Kidney (tissue), 13 donors: ENCODE measurements at regions not wholly inside any gene's neighbourhood (a gene's known extent, or its start where the extent isn't known, plus 50 kb on each side); places are given as distances from the start of the nearest gene placed in this dataset.

Experiments used
- DNase-seq, 5 donors: peaks; one replicate each; pipeline ENCODE4 v3.0.0-alpha.2; 2013 to 2020
- FAIRE-seq: peaks from 2 replicates; lab custom pipeline; 2012; peaks lifted over from hg19 to GRCh38; lab: Jason Lieb, UNC
- H3K27ac ChIP-seq, 2 donors: one replicate each; pipeline ENCODE4 v1.7.0; 2013; ENCODE audit warnings: low read depth in 2 of 2, low read length in 2 of 2, inconsistent platforms in 1 of 2
- H3K27me3 ChIP-seq: one replicate; pipeline ENCODE4 v1.7.1; 2013; ENCODE audit warnings: low read length, inconsistent platforms; ENCODE audit not compliant: control insufficient read depth, insufficient read depth
- H3K36me3 ChIP-seq, 3 donors: one replicate each; pipeline versions ENCODE4 v1.7.0 to v1.7.1; 2013; ENCODE audit warnings: low read length in 3 of 3, control low read depth in 1 of 3, inconsistent platforms in 1 of 3; ENCODE audit not compliant: insufficient read depth in 3 of 3, control insufficient read depth in 2 of 3
- H3K4me1 ChIP-seq, 3 donors: one replicate each; pipeline versions ENCODE4 v1.7.0 to v1.7.1; 2013; ENCODE audit warnings: low read length in 3 of 3, inconsistent platforms in 1 of 3, low read depth in 1 of 3; ENCODE audit not compliant: control insufficient read depth in 2 of 3, insufficient read depth in 2 of 3
- H3K4me3 ChIP-seq, 3 donors: one replicate each; pipeline versions ENCODE4 v1.7.0 to v1.8.1; 2013; ENCODE audit warnings: low read length in 3 of 3, control low read depth in 1 of 3, inconsistent platforms in 1 of 3
- H3K9ac ChIP-seq, 3 donors: one replicate each; pipeline versions ENCODE4 v1.7.0 to v1.7.1; 2013; ENCODE audit warnings: low read length in 3 of 3, control low read depth in 1 of 3, inconsistent platforms in 1 of 3
- H3K9me3 ChIP-seq, 3 donors: one replicate each; pipeline versions ENCODE4 v1.7.0 to v1.7.1; 2013; ENCODE audit warnings: low read length in 3 of 3, control low read depth in 1 of 3, inconsistent platforms in 1 of 3; ENCODE audit not compliant: control insufficient read depth in 2 of 3, insufficient read depth in 1 of 3
- intact Hi-C: fragments of 100-400 bp; cut with DNase I; formaldehyde crosslinking; loops from one replicate; pipeline ENCODE4 v1.11.1; 2022
- TF ChIP-seq, protein P1 (sequence below): IDR thresholded peaks from 3 replicates; pipeline ENCODE4 v1.5.1; 2012; ENCODE audit warnings: mild to moderate bottlenecking, moderate library complexity, borderline replicate concordance; ENCODE audit not compliant: insufficient read depth; ENCODE audit errors: extremely low read depth
- donor health status: control.
- donor health status: control.
- donor health status: control.
- donor health status: control.
- donor health status: control.
- donor health status: DM: yes; HTN: yes; CAD: no.
- donor health status: Normal renal cell carcinoma (clear cell type).

GRCh38 chr11:92137747-92138146, 86.9 kb upstream of the FAT3 start:
- Histone ChIP-seq H3K36me3 (no peaks in the 10 kb centered on the region), H3K4me3 (no peak overlapping the region), H3K4me1 (no peaks in the 10 kb centered on the region), H3K9me3 (no peaks in the 10 kb centered on the region), H3K27ac (no peak overlapping the region), H3K9ac (no peak overlapping the region), H3K27me3 (no peaks in the 10 kb centered on the region)
- FAIRE-seq: no peak
- no peak for DNase-seq
- TF ChIP-seq, protein P1, sequence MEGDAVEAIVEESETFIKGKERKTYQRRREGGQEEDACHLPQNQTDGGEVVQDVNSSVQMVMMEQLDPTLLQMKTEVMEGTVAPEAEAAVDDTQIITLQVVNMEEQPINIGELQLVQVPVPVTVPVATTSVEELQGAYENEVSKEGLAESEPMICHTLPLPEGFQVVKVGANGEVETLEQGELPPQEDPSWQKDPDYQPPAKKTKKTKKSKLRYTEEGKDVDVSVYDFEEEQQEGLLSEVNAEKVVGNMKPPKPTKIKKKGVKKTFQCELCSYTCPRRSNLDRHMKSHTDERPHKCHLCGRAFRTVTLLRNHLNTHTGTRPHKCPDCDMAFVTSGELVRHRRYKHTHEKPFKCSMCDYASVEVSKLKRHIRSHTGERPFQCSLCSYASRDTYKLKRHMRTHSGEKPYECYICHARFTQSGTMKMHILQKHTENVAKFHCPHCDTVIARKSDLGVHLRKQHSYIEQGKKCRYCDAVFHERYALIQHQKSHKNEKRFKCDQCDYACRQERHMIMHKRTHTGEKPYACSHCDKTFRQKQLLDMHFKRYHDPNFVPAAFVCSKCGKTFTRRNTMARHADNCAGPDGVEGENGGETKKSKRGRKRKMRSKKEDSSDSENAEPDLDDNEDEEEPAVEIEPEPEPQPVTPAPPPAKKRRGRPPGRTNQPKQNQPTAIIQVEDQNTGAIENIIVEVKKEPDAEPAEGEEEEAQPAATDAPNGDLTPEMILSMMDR: no peak
- intact Hi-C loops: no loop called here

DNA sequence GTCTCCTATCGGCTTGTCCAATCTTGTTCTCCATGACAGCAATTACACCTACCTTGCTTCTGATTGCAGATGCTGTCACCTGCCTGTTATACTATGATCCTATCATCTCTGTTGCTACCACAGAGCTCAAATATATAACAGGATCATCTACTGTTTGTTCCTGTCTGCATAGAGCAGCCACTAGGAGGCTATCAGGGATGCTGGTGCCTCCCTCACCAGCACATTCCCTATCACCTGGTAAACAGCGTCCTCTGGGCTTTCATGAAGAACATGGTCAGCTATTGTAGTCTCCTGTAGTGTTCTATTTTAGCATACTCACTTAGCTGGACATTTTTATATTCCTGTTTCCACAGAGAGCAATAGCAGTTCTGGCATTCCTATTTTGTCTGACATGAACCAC, 87.8 kb upstream of the FAT3 start:
- intact Hi-C loops: no loop called here
- no peaks in the 10 kb centered on the region for H3K36me3 ChIP-seq
- FAIRE-seq: no peak
- H3K27me3 ChIP-seq: no peaks in the 10 kb centered on the region
- H3K9me3 ChIP-seq: no peaks in the 10 kb centered on the region
- TF ChIP-seq, protein P1: no peak
- no peak overlapping the region for H3K4me3 ChIP-seq
- H3K9ac ChIP-seq: no peak overlapping the region
- no peak overlapping the region for H3K27ac ChIP-seq
- H3K4me1 ChIP-seq: no peaks in the 10 kb centered on the region
- no peak for DNase-seq

DNA sequence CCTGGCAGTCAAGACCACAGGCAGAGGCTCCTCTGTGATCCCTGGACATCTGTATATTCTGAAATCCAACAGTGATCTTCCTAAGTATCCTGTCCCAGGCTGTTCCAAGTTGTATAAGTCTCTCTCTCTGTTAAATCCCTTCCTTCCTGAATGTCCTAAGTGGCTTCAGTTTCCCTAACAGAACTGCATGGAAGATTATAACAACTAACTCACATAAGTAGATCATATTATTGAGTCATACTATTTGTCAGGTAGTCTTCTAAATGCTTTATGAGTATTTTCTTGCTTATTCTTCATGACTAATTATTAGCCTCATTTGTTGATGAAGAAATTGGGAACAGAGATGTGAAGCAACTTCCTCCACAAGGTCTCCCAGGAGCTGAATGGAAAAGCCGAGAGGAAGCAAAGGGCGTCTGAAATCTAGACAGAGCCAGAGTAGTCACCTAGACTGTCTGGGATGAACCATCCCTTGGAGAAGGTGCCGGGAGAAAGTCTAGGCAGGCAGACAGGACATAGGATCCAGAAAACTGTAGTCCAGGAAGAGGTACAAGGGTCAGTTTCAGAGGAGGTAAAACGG, 93.2 kb upstream of the FAT3 start:
- Histone ChIP-seq H3K9me3 (no peaks in the 10 kb centered on the region), H3K4me1 (no peaks in the 10 kb centered on the region), H3K9ac (no peak overlapping the region), H3K36me3 (no peaks in the 10 kb centered on the region), H3K27ac (no peak overlapping the region), H3K27me3 (no peaks in the 10 kb centered on the region), H3K4me3 (no peak overlapping the region)
- intact Hi-C loops: no loop called here
- no peak for DNase-seq
- no peak for FAIRE-seq
- TF ChIP-seq, protein P1: no peak

DNA sequence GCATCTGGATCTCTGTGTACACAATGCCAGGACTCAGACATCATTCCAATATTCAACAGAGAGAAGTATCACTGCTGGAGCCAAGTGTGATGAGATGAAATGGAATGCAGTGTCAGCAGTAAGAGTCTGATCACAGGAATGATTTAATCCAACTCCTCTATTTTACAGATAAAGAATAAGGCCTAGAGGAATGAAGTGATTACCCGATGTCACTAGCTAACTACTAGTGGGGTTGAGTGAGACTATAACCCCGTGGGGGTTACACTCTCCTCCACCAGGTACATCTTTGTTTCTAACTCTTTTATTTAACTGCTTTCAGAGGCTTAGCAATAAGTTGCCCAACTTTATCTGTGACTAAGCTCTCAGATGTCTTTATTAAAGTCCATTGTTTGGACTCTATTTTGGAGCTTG, 94.2 kb upstream of the FAT3 start:
- Histone ChIP-seq H3K36me3 (no peaks in the 10 kb centered on the region), H3K9me3 (no peaks in the 10 kb centered on the region), H3K4me1 (no peaks in the 10 kb centered on the region), H3K4me3 (no peak overlapping the region), H3K27ac (no peak overlapping the region), H3K9ac (no peak overlapping the region), H3K27me3 (no peaks in the 10 kb centered on the region)
- DNase-seq: no peak
- intact Hi-C loops: no loop called here
- TF ChIP-seq, protein P1: no peak
- no peak for FAIRE-seq
